GM06990 (cell line): ENCODE measurements at regions not wholly inside any gene's neighbourhood (a gene's known extent, or its start where the extent isn't known, plus 50 kb on each side); places are given as distances from the start of the nearest gene placed in this dataset.
"Not testable (repeated sequence)": the region's sequence is repeated elsewhere in the genome, so short reads cannot be mapped to it uniquely, and the experiment has no call there.

Experiments
- DNase-seq: peaks from one replicate; pipeline ENCODE4 v3.0.0-alpha.2; 2011; ENCODE audit not compliant: insufficient read length; ENCODE audit errors: extremely low read depth
- H3K27me3 ChIP-seq: replicated peaks from 2 replicates; pipeline ENCODE4 v1.6.0; 2011; ENCODE audit warnings: low read length; ENCODE audit not compliant: control insufficient read depth, insufficient read depth
- H3K36me3 ChIP-seq: 2 replicates; pipeline ENCODE4 v1.5.1; 2011; ENCODE audit warnings: low read length; ENCODE audit not compliant: control insufficient read depth, insufficient read depth
- H3K4me3 ChIP-seq: replicated peaks from 2 replicates; pipeline ENCODE4 v1.5.1; 2011; ENCODE audit warnings: low read depth, mild to moderate bottlenecking, control low read depth, low read length
- TF ChIP-seq, protein P1 (sequence below): IDR thresholded peaks from 2 replicates; pipeline ENCODE4 v1.5.1; 2011; ENCODE audit warnings: low read length, control low read depth, mild to moderate bottlenecking, inconsistent platforms; ENCODE audit not compliant: insufficient read depth, poor library complexity, severe bottlenecking

DNA sequence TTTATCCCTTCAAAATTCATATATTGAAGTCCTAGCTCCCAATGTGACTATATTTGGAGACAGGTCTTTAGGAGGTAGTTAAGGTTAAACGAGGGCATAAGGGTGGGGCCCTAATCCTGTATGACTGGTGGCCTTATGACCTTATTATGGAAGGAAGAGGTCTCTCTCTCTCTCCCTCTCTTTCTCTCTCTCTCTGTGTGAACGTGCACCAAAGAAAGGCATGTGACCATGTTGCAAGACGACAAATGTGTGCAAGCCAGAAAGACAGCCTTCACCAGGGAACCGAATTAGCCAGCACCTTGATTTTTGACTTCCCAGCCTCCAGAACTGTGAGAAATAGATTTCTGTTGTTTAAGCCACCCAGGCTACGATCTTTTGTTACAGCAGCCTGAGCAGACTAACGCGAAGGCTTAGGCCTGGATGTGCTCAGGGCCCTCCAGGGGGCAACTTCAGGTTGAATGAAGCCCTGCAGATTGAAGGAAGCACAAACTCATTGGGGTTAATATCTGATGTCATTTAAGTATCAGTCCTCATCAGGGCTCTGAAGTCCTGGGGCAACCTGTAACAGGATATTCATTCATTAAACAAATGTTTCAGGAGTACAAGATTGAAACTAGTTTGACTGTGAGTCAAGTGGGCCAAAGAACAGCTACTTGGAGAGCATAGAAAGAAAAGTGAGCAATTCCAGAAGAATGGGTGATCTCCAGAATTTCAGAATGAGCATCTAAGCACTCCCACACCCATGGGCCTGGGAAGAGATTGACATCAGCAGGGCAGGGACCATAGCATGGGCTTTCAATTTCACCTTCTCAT, 157.4 kb upstream of the TNFAIP3 start:
- no peak for DNase-seq
- no peaks in the 10 kb centered on the region for H3K27me3 ChIP-seq
- no peaks in the 10 kb centered on the region for H3K36me3 ChIP-seq
- TF ChIP-seq, protein P1, sequence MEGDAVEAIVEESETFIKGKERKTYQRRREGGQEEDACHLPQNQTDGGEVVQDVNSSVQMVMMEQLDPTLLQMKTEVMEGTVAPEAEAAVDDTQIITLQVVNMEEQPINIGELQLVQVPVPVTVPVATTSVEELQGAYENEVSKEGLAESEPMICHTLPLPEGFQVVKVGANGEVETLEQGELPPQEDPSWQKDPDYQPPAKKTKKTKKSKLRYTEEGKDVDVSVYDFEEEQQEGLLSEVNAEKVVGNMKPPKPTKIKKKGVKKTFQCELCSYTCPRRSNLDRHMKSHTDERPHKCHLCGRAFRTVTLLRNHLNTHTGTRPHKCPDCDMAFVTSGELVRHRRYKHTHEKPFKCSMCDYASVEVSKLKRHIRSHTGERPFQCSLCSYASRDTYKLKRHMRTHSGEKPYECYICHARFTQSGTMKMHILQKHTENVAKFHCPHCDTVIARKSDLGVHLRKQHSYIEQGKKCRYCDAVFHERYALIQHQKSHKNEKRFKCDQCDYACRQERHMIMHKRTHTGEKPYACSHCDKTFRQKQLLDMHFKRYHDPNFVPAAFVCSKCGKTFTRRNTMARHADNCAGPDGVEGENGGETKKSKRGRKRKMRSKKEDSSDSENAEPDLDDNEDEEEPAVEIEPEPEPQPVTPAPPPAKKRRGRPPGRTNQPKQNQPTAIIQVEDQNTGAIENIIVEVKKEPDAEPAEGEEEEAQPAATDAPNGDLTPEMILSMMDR, result no peak
- no peak overlapping the region for H3K4me3 ChIP-seq

- Histone ChIP-seq H3K27me3 (no peaks in the 10 kb centered on the region), H3K36me3 (no peaks in the 10 kb centered on the region), H3K4me3 (no peak overlapping the region)
- TF ChIP-seq, protein P1, result no peak
- no peak for DNase-seq
Measured at GRCh38 chr6:137711972-137712371, 155.1 kb upstream of the TNFAIP3 start.

- Histone ChIP-seq H3K27me3 (no peaks in the 10 kb centered on the region), H3K4me3 (no peak overlapping the region), H3K36me3 (no peaks in the 10 kb centered on the region)
- DNase-seq, result no peak
- TF ChIP-seq, protein P1, result no peak
Measured at GRCh38 chr6:137712587-137712986, 154.5 kb upstream of the TNFAIP3 start.

- TF ChIP-seq, protein P1, result no peak
- Histone ChIP-seq H3K27me3 (no peaks in the 10 kb centered on the region), H3K36me3 (no peaks in the 10 kb centered on the region), H3K4me3 (no peak overlapping the region)
- no peak for DNase-seq
Measured at GRCh38 chr6:137715589-137716045, 151.4 kb upstream of the TNFAIP3 start.

- no peak for DNase-seq
- H3K36me3 ChIP-seq, result no peaks in the 10 kb centered on the region
- TF ChIP-seq, protein P1, result no peak
- H3K27me3 ChIP-seq, result no peaks in the 10 kb centered on the region
- no peak overlapping the region for H3K4me3 ChIP-seq
Measured at GRCh38 chr6:137717074-137718073, 149.7 kb upstream of the TNFAIP3 start.

GRCh38 chr6:137718903-137719302, 148.2 kb upstream of the TNFAIP3 start:
- DNase-seq, H3K36me3 ChIP-seq, H3K4me3 ChIP-seq, H3K27me3 ChIP-seq: not testable (repeated sequence)
